Activated CD8-positive, alpha-beta memory T cell treated with anti-CD3 and anti-CD28 coated beads for 24 hours (primary cell): ENCODE measurements at regions not wholly inside any gene's neighbourhood (a gene's known extent, or its start where the extent isn't known, plus 50 kb on each side); places are given as distances from the start of the nearest gene placed in this dataset.

Source experiments
- DNase-seq: peaks from one replicate; pipeline ENCODE4 v3.0.0-alpha.2; 2020

- no peak for DNase-seq
Observed at GRCh38 chr3:102162251-102162650, 272.6 kb upstream of the ZPLD1 start.

GRCh38 chr3:102163039-102163817 lies 271.6 kb upstream of the ZPLD1 start:
- no peak for DNase-seq

GRCh38 chr3:102163818-102164154 lies 271.0 kb upstream of the ZPLD1 start:
- no peak for DNase-seq

GRCh38 chr3:102165367-102165766 lies 269.4 kb upstream of the ZPLD1 start:
- no peak for DNase-seq

GRCh38 chr3:102169915-102170479 lies 264.8 kb upstream of the ZPLD1 start:
- DNase-seq = no peak

- no peak for DNase-seq
Observed at GRCh38 chr3:102170545-102170944, 264.3 kb upstream of the ZPLD1 start.

- DNase-seq = no peak
Observed at GRCh38 chr3:102174312-102174712, 260.5 kb upstream of the ZPLD1 start.

- no peak for DNase-seq
Observed at GRCh38 chr3:102174832-102175374, 259.9 kb upstream of the ZPLD1 start.

- no peak for DNase-seq
Observed at GRCh38 chr3:102176333-102177050, 258.3 kb upstream of the ZPLD1 start.

DNA sequence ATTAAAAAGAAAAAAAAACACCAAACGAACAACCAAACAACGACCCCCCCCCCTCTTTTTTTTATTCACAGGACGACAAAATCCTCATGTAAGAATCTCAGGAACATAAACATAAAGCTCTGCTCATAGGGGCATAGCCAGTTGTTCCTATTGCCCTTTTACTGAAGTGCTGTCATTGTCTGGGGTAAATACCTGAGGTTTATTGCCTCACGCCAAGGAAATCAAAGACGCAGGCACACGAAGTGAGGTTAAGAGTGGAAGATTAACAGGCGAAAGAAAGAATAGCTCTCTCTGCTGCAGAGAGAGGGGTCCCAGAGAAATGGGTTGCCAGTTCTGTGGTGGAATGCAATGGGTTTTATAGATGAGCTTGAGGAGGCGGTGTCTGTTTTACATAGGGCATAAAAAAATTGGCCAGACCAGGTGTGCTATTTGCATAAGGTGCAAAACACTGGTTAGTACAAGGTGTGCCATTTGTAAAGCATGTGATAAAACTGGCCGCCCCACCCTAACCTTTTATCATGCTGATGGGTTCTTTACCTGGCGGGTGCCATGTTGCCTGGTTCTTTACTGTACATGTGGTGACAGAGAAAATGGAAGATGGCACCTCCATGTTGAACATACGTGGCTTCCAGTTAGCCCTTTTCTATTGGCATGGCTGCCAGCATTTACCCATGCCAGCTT lies 257.6 kb upstream of the ZPLD1 start:
- DNase-seq = no peak

DNA sequence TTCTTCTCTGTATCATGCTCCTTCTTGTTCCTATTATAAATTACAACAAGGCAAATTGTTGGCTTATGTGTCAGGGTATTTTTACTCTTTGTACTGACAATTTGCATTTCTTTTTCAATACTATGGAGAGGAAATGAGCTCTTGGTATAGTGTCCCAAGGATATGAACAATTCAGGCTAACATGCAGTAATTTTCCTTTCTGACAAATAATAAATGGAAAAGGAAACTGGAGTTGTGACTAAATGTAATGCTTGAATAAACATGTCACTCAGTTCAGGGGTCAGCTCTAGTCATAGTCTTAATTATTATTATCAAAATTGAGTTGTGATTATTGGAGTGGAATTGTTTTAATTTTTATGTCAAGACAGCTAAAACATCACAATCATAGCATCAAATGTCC lies 256.0 kb upstream of the ZPLD1 start:
- DNase-seq = no peak

DNA sequence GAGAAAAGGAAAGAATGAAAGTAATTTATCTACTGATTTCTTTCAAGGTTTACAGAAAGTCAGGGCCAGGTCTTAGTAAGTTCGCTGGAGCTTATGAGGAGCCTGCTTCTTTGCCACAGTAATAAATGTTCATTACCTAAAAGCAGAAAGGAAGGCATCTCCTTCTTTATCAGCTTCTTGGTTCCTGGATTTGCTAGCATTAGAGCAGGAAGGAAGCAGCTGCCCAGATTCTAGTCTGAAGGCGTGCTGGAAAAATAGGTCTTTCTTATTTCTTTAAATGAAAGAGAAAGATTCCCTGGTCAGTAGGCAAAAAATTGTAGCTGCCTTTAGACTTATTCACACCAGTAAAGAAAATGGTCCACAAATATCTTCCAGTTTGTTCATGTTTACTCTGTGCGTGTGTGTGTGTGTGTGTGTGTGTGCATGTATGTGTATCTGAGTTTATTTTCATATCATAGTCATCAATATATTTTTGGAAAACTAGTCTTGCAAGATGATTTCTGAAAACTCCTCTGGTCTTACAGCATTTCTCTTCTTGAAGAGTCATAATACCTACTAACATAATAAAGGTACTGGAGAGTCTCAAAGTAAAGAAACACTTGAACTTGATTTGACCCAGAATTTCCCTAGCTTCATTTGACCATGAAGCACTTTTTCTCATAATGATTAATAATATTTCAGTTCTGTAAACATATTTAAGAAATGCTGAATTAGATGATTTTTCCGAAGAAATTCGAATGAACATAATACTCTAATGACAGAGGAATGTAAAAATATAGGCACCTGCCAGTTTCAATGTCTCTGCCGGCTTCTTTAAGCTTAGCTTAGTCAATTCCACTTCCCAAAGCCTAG lies 255.3 kb upstream of the ZPLD1 start:
- DNase-seq = no peak

DNA sequence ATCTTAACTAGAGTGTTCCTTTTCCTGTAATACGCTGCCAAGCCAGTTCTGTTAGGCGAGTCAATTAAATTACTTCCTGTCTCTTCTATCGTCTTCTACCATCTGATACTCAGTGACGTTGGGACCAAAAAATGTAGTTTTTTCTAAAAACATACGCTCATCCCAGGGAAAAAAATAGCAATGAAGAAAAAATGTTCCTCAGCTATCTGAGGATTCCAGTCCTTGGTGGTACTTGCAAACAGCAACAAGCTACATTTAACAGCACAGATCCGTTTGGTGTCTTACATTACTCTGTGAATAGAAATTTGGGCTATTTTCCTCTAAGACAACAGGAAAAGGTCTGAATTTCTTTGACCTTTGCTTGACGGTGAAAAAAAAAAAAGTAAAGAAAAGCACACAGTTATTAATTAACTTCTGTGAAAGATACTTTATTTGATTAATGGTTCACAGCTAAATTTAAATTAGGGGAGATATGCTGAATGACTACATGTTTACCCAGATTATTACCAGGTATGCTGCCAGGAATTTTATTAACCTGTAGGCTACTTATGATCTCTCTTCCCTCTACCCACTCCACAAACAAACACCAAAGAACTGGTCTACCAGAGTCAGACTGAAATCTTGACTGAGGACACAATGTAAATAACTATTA lies 254.4 kb upstream of the ZPLD1 start:
- DNase-seq = no peak

DNA sequence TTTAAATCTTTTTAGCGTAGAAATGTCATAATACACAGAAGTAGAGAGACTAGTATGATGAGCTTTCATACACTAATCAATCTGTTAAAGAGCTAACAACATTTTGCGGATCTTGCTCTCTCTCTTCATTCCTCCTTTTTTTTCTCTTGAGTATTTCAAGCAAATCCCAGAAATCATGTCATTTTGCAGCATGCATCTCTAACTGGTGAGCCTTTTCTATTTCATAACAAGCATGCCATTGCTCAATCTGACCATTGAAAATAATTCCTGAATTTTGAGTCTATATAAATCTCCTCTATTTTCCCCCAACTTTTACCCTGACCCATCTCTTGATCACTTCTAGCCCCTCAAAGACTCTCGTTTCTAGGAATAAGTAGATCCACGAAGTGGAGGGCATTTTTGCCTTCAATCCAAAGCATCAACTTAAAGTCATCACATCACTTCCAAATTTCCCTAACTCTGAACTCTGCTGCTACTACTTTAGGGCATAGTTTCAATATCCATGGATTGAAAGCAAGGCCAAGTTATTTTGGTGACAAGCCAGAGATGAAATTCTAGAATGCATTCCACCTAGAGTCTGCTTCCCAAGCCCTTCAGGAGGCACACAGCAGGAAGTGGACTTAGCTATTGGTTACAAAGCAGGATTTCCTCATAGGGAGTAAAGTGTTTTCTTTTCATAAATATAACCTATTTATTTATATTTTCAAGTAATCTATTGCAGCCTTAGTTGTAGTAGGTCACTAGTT lies 253.5 kb upstream of the ZPLD1 start:
- DNase-seq = no peak

GRCh38 chr3:102182162-102182561 lies 252.7 kb upstream of the ZPLD1 start:
- no peak for DNase-seq

GRCh38 chr3:102183186-102183585 lies 251.6 kb upstream of the ZPLD1 start:
- DNase-seq = no peak

- DNase-seq = no peak
Observed at GRCh38 chr3:102183623-102184022, 251.2 kb upstream of the ZPLD1 start.

- DNase-seq = no peak
Observed at GRCh38 chr3:102189541-102189940, 245.3 kb upstream of the ZPLD1 start.

DNA sequence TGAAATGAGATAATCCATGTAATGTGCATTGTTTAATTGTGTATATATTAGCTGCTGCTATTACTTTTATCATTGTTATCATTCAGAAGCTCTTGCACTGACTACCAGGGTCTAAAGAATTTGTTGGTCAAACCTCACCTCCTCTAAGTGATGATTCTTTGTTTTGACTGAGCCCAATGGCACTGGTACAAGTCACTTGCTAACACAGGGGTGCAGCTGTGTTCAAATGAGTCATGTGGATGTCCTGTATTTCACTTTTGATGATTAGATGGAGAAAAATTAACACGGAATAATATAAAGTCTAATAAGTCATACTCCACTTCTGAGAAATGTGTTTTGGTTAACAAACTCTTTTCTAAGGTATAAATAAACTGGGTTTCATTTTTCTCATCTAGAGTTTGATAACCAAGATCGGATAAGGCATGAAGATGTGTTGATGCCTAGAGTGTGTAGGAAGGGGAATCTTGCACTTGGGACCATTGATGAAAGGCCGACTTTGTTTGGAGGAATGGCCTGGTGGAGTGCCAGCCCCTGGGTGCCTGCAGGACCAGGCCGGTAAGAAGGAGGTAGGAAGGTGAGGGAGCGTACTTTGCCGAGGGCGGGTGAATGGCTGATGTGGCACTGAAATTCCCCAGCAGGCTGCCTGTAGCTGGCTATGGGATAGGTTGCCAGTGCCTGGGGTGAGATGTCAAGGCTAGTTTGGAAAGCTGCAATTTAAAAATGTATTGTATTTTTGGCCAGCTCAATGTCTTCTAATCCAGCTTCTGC lies 244.7 kb upstream of the ZPLD1 start:
- no peak for DNase-seq

DNA sequence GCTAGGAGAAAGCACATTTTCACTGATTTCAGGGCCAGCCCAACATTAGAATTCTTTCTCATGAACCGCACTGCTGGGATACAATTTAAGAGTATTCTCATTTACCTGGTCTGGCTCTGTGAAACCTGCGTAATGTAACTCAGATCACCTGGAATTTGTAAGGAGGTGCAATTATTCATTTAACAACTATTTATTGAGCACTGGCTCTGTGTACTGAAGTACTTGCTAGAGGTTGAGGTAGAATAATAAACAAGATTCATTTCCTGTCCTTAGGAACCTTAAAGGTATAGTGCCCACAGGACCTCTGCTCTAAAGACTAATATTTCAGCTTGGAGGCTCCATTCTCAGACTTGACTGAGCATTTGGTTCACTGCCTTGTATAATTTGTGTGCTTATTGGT lies 242.2 kb upstream of the ZPLD1 start:
- no peak for DNase-seq
